ENCODE measurements at regions not wholly inside any gene's neighbourhood (a gene's known extent, or its start where the extent isn't known, plus 50 kb on each side); places are given as distances from the start of the nearest gene placed in this dataset.

GRCh38 chr6:25194172-25194678 lies 84.9 kb upstream of the CARMIL1 start:
- no peaks in the 10 kb centered on the region for H3K4me1 ChIP-seq (replicated peaks in 1 of 4; ENCODE audit: control insufficient read depth in 3 of 4, insufficient read depth in 4 of 4, low read length in 3 of 4)
- DNase-seq (ENCODE audit: low read depth in 1 of 2, low spot score in 2 of 2) (no peak), FAIRE-seq (no peak)
- no peaks in the 10 kb centered on the region for H3K36me3 ChIP-seq (ENCODE audit: control insufficient read depth in 2 of 4, insufficient read depth in 4 of 4, low read length in 3 of 4)
- no peak overlapping the region for H3K4me3 ChIP-seq (ENCODE audit: extremely low read depth in 1 of 4, insufficient read depth in 2 of 4, low read depth in 3 of 4, low read length in 4 of 4)
- no peak overlapping the region for H3K4me2 ChIP-seq (ENCODE audit: insufficient read depth in 1 of 2, low read depth in 2 of 2, low read length in 2 of 2)
- H2BK15ac ChIP-seq (ENCODE audit: low read length), result no peak overlapping the region
- H3K14ac ChIP-seq (ENCODE audit: insufficient read length), result no peak overlapping the region
- H3K79me2 ChIP-seq (ENCODE audit: control insufficient read depth in 1 of 2, insufficient read depth in 2 of 2, low read length in 2 of 2), result no peaks in the 10 kb centered on the region
- H2AK5ac ChIP-seq (ENCODE audit: low read depth, low read length), result no peak overlapping the region
- no peak overlapping the region for H2BK20ac ChIP-seq (ENCODE audit: low read length)
- no peak overlapping the region for H2AFZ ChIP-seq (ENCODE audit: low read length)
- ChIA-PET POLR2A (ENCODE audit: partially characterized antibody) (no interaction called here), CTCF (ENCODE audit: partially characterized antibody) (interaction anchor here (1.3 to 1.5 kb wide), 2 partner anchors 8 to 12 kb away, joined by 3 to 5 read pairs; no protein-coding TSS in a partner anchor)
- H3K56ac ChIP-seq (replicated peaks; ENCODE audit: insufficient read length, low read depth, low read length), result no peak overlapping the region
- no peak overlapping the region for H4K5ac ChIP-seq (ENCODE audit: insufficient read length, low read depth, low read length)
- H4K8ac ChIP-seq (ENCODE audit: extremely low read depth, insufficient read depth, low read length), result no peak overlapping the region
- no peak overlapping the region for H2BK12ac ChIP-seq (ENCODE audit: low read depth, low read length)
- no peak overlapping the region for H2BK5ac ChIP-seq (ENCODE audit: low read depth, low read length)
- no peak overlapping the region for H3K9ac ChIP-seq (replicated peaks in 1 of 4; ENCODE audit: extremely low read depth in 1 of 4, low read depth in 3 of 4, low read length in 3 of 4)
- H4K91ac ChIP-seq (replicated peaks; ENCODE audit: insufficient read length, low read length), result no peak overlapping the region
- WGBS, 2 experiments (ENCODE audit: extremely low coverage in 1 of 2, insufficient coverage in 1 of 2, insufficient read length in 1 of 2, insufficient replicate concordance in 2 of 2, low coverage in 1 of 2, low lambda C conversion rate in 2 of 2, missing lambda C conversion rate in 1 of 2), result 85% methylated on average over 8 of the region's 8 CpGs; no CpG with 5 or more reads in 1 of the 2 experiments
- H4K20me1 ChIP-seq (replicated peaks in 1 of 2; ENCODE audit: control insufficient read depth in 1 of 2, insufficient read depth in 2 of 2, low read length in 2 of 2), result no peaks in the 10 kb centered on the region
- H3K9me3 ChIP-seq (ENCODE audit: insufficient read depth in 2 of 2, low read depth in 1 of 2, low read length in 1 of 2), result no peaks in the 10 kb centered on the region
- H3K4ac ChIP-seq (replicated peaks; ENCODE audit: insufficient read length, low read depth, low read length), result no peak overlapping the region
- no peak overlapping the region for H3K27ac ChIP-seq (ENCODE audit: low read depth, low read length)
- no peak overlapping the region for H3K18ac ChIP-seq (ENCODE audit: extremely low read depth, low read length)
- no peaks in the 10 kb centered on the region for H3K23me2 ChIP-seq (ENCODE audit: low read depth, low read length)
- H3K23ac ChIP-seq (ENCODE audit: insufficient read length), result no peak overlapping the region
- H3K27me3 ChIP-seq (replicated peaks in 1 of 4; ENCODE audit: control insufficient read depth in 3 of 4, extremely low read depth in 1 of 4, insufficient read depth in 3 of 4, low read length in 3 of 4), result no peaks in the 10 kb centered on the region
- no peak overlapping the region for H2BK120ac ChIP-seq (replicated peaks; ENCODE audit: low read depth, low read length)
- no peaks in the 10 kb centered on the region for H3K79me1 ChIP-seq (ENCODE audit: low read depth, low read length)
- TF ChIP-seq PHF8 (conservative IDR thresholded peaks at IDR 0.05; ENCODE audit: low read depth, low read length) (no peak), SP1 (IDR thresholded peaks at IDR 0.05; ENCODE audit: low read depth, low read length) (no peak), RXRA (IDR thresholded peaks at IDR 0.05; ENCODE audit: insufficient read depth, low read depth, low read length) (no peak), CHD1 (IDR thresholded peaks at IDR 0.05; ENCODE audit: low read depth, low read length) (no peak), ATF2 (IDR thresholded peaks at IDR 0.05; ENCODE audit: low read length) (no peak), SIN3A (conservative IDR thresholded peaks at IDR 0.05 in 1 of 2, IDR thresholded peaks at IDR 0.05 in 1 of 2; ENCODE audit: low read depth in 1 of 2, low read length in 2 of 2) (no peak), POLR2AphosphoS5 (IDR thresholded peaks at IDR 0.05; ENCODE audit: low read depth, low read length) (no peak), CTBP2 (IDR thresholded peaks at IDR 0.05; ENCODE audit: borderline replicate concordance, insufficient read depth, insufficient read length, low read length) (no peak), JUND (IDR thresholded peaks at IDR 0.05; ENCODE audit: low read length) (no peak), ATF3 (IDR thresholded peaks at IDR 0.05; ENCODE audit: insufficient read depth, low read depth, low read length) (no peak), SUZ12 (IDR thresholded peaks at IDR 0.05; ENCODE audit: low read length) (no peak), HDAC6 (IDR thresholded peaks at IDR 0.05; ENCODE audit: low read depth, low read length) (no peak)

All from H1 (cell line).